ENCODE measurements at regions not wholly inside any gene's neighbourhood (a gene's known extent, or its start where the extent isn't known, plus 50 kb on each side); places are given as distances from the start of the nearest gene placed in this dataset.

DNA sequence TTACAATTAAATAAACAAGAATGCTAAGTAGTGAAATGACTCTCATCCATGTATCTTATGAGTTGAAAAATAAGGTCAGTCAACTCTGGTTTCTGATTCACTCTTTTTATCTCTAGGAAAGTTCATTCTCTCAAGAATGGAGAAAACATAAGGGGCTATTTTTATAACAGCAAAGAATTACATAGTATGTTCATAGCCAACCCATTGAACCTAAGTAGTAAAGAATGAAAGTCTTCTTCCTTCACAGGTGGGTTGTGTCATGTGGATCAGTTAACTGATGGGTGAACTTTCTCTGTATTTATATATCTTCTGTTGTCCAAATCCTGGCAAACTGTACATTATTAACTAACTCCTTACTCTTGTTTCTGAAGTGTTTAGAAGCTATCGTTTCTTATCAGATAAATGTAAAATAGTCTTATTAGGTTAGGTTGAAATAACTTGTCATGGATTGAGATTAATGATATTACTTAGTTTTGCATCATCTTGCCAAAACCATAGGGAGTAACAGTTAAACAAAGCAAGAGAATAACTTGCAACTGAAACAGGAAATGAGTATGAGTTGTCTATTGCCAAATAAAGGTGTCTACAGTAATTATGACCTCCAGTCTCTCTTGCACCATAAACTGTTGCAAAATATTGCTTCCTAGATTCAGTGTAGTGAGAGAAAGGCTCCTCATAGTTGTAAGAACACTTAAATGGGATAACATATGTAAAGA, 86.8 kb downstream of the ANKRD7 start:
- DNase-seq (ENCODE audit: extremely low spot score, unreplicated experiment) = no peak
- H3K9me3 Mint-ChIP-seq (ENCODE audit: unreplicated experiment) = no peaks in the 10 kb centered on the region
- H3K27me3 Mint-ChIP-seq (ENCODE audit: unreplicated experiment) = no peaks in the 10 kb centered on the region
- H3K27ac Mint-ChIP-seq (ENCODE audit: unreplicated experiment) = no peak overlapping the region
- no peaks in the 10 kb centered on the region for H3K36me3 Mint-ChIP-seq (ENCODE audit: unreplicated experiment)
- H3K4me3 Mint-ChIP-seq (ENCODE audit: unreplicated experiment) = no peak overlapping the region
- no peaks in the 10 kb centered on the region for H3K4me1 Mint-ChIP-seq (ENCODE audit: unreplicated experiment)
- TF ChIP-seq, protein P1, sequence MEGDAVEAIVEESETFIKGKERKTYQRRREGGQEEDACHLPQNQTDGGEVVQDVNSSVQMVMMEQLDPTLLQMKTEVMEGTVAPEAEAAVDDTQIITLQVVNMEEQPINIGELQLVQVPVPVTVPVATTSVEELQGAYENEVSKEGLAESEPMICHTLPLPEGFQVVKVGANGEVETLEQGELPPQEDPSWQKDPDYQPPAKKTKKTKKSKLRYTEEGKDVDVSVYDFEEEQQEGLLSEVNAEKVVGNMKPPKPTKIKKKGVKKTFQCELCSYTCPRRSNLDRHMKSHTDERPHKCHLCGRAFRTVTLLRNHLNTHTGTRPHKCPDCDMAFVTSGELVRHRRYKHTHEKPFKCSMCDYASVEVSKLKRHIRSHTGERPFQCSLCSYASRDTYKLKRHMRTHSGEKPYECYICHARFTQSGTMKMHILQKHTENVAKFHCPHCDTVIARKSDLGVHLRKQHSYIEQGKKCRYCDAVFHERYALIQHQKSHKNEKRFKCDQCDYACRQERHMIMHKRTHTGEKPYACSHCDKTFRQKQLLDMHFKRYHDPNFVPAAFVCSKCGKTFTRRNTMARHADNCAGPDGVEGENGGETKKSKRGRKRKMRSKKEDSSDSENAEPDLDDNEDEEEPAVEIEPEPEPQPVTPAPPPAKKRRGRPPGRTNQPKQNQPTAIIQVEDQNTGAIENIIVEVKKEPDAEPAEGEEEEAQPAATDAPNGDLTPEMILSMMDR (IDR thresholded peaks at IDR 0.05) = no peak

DNA sequence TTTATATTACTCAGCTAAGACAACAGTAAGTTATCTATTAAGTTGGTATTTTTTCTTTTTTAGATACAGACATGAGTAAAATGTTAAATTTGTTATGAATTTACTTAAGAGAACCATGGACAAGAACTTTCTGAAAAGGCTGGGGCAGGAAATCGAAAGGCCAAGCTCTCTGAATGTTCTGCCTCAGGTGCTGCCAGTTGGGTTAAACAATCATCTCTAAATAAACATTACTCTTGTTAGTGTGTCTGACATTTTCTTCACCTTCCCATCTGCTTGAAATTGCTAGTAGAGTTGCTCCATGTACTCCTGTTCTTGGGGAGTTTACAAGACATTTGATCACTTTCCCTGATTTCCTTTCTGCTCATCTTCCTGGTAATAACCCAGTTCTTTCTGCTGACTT, 87.5 kb downstream of the ANKRD7 start:
- TF ChIP-seq, protein P1 (IDR thresholded peaks at IDR 0.05) = no peak
- no peak overlapping the region for H3K27ac Mint-ChIP-seq (ENCODE audit: unreplicated experiment)
- H3K27me3 Mint-ChIP-seq (ENCODE audit: unreplicated experiment) = no peaks in the 10 kb centered on the region
- H3K4me3 Mint-ChIP-seq (ENCODE audit: unreplicated experiment) = no peak overlapping the region
- H3K36me3 Mint-ChIP-seq (ENCODE audit: unreplicated experiment) = no peaks in the 10 kb centered on the region
- H3K9me3 Mint-ChIP-seq (ENCODE audit: unreplicated experiment) = no peaks in the 10 kb centered on the region
- no peak for DNase-seq (ENCODE audit: extremely low spot score, unreplicated experiment)
- no peaks in the 10 kb centered on the region for H3K4me1 Mint-ChIP-seq (ENCODE audit: unreplicated experiment)

DNA sequence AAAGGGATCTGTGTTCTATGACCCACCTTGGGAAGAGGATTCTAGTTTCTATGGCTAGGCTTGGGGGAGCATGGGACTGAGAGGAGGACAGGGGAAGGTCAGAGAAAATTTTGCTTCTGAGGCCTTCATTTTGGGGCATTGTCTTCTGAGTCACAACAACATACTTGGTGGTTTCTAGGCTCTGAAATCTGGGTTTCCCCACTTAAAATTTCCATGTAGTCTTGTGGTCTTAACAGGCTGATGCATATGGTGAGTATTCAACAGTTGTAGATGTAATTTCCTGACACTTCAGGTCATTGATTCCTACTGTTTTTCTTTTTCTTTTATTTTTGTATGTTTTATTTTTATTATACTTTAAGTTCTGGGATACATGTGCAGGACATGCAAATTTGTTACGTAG, 88.5 kb downstream of the ANKRD7 start:
- no peak overlapping the region for H3K27ac Mint-ChIP-seq (ENCODE audit: unreplicated experiment)
- no peaks in the 10 kb centered on the region for H3K27me3 Mint-ChIP-seq (ENCODE audit: unreplicated experiment)
- H3K36me3 Mint-ChIP-seq (ENCODE audit: unreplicated experiment) = no peaks in the 10 kb centered on the region
- no peak overlapping the region for H3K4me3 Mint-ChIP-seq (ENCODE audit: unreplicated experiment)
- TF ChIP-seq, protein P1 (IDR thresholded peaks at IDR 0.05) = no peak
- H3K9me3 Mint-ChIP-seq (ENCODE audit: unreplicated experiment) = no peaks in the 10 kb centered on the region
- DNase-seq (ENCODE audit: extremely low spot score, unreplicated experiment) = no peak
- H3K4me1 Mint-ChIP-seq (ENCODE audit: unreplicated experiment) = no peaks in the 10 kb centered on the region

DNA sequence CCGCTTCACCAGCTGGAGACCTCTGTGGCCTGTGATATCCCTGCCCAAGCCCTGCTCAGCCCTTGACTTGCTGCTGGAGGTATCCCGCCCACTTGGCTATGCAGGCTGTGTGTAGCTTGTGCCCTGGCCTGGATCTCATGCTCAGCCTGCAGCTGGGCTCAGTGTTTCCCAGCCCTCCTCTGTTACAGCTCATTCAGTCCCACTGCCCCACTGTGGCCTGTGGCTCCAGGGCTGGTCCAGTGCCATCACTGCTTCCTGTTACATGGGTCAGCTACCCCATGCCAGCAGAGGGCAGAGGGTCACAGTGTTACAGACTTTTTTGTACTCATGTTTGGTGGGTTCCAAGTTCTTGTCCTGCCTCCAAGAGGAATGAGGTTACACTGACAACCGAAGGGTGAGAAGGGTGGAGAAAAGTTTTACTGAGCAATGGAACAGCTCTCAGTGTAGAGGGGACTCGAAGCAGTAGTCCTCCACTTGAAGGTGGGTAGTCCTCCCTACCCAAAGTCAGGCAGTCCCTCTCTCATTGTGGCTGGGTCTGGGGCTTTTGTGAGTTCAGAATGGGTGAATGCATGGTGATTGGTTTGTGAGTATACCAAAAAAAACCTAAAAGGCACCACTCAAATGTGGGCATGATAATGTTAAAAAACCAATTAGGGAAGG, 100.4 kb downstream of the ANKRD7 start:
- TF ChIP-seq, protein P1 (IDR thresholded peaks at IDR 0.05) = no peak
- no peak for DNase-seq (ENCODE audit: extremely low spot score, unreplicated experiment)
- H3K9me3 Mint-ChIP-seq (ENCODE audit: unreplicated experiment) = no peaks in the 10 kb centered on the region

GRCh38 chr7:118325450-118325808, 100.9 kb downstream of the ANKRD7 start:
- no peak overlapping the region for H3K4me3 Mint-ChIP-seq (ENCODE audit: unreplicated experiment)
- no peaks in the 10 kb centered on the region for H3K27me3 Mint-ChIP-seq (ENCODE audit: unreplicated experiment)
- H3K27ac Mint-ChIP-seq (ENCODE audit: unreplicated experiment) = no peak overlapping the region
- H3K36me3 Mint-ChIP-seq (ENCODE audit: unreplicated experiment) = no peaks in the 10 kb centered on the region
- no peak for DNase-seq (ENCODE audit: extremely low spot score, unreplicated experiment)
- H3K9me3 Mint-ChIP-seq (ENCODE audit: unreplicated experiment) = no peaks in the 10 kb centered on the region
- H3K4me1 Mint-ChIP-seq (ENCODE audit: unreplicated experiment) = no peaks in the 10 kb centered on the region
- TF ChIP-seq, protein P1 (IDR thresholded peaks at IDR 0.05) = no peak

More for the DNA sequence above, 100.4 kb downstream of the ANKRD7 start:
- Mint-ChIP-seq H3K36me3 (ENCODE audit: unreplicated experiment) (no peaks in the 10 kb centered on the region), H3K27ac (ENCODE audit: unreplicated experiment) (no peak overlapping the region), H3K27me3 (ENCODE audit: unreplicated experiment) (no peaks in the 10 kb centered on the region), H3K4me3 (ENCODE audit: unreplicated experiment) (no peak overlapping the region), H3K4me1 (ENCODE audit: unreplicated experiment) (no peaks in the 10 kb centered on the region)
